Psoas muscle (tissue), 7 donors: ENCODE measurements at regions not wholly inside any gene's neighbourhood (a gene's known extent, or its start where the extent isn't known, plus 50 kb on each side); places are given as distances from the start of the nearest gene placed in this dataset.

Source experiments
- ATAC-seq, 4 donors: fragments of 200-7000 bp; cut with Tn5 transposase; one replicate each; pipeline ENCODE4 v1.9.1; 2020; ENCODE audit warnings: moderate library complexity in 3 of 4, mild to moderate bottlenecking in 2 of 4
- DNase-seq, 2 donors: peaks; one replicate each; pipeline ENCODE4 v3.0.0-alpha.2; 2020
- H3K27ac ChIP-seq: fragments of 200-600 bp; one replicate; pipeline ENCODE4 v1.8.0; 2022
- H3K27me3 ChIP-seq, 3 donors: fragments of 200-600 bp in 1 of 3; one replicate each; pipeline versions ENCODE4 v1.6.1 to v1.8.0; 2013 to 2022; ENCODE audit warnings: low read length in 2 of 3, mild to moderate bottlenecking in 2 of 3, moderate library complexity in 1 of 3; ENCODE audit not compliant: insufficient read depth in 3 of 3
- H3K36me3 ChIP-seq, 2 donors: fragments of 200-600 bp in 1 of 2; one replicate each; pipeline versions ENCODE4 v1.6.1 to v1.8.0; 2013 to 2022; ENCODE audit warnings: low read depth in 1 of 2, mild to moderate bottlenecking in 1 of 2, moderate library complexity in 1 of 2; ENCODE audit not compliant: insufficient read depth in 1 of 2
- H3K4me1 ChIP-seq: fragments of 200-600 bp; one replicate; pipeline ENCODE4 v1.8.0; 2022
- H3K4me3 ChIP-seq: fragments of 200-600 bp; one replicate; pipeline ENCODE4 v1.8.0; 2022; ENCODE audit warnings: mild to moderate bottlenecking
- H3K9me3 ChIP-seq: fragments of 200-600 bp; one replicate; pipeline ENCODE4 v1.8.0; 2022
- CTCF ChIP-seq: fragments of 200-600 bp; IDR thresholded peaks from one replicate; pipeline ENCODE4 v1.8.0; 2022; ENCODE audit warnings: antibody characterized with exemption
- WGBS, 3 donors: extraction: QIAGEN DNeasy Blood & Tissue Kit; methylation state at CpG; one replicate each; pipeline versions ENCODE4 v1.1.6 to v1.1.7; 2013; 5-methylcytosine and 5-hydroxymethylcytosine counted together
- intact Hi-C, 2 donors: fragments of 100-400 bp; cut with DNase I; formaldehyde crosslinking; loops; one replicate each; pipeline versions ENCODE4 v1.11.0 to v1.14.2; 2022
- donor health status: healthy with polysubstance abuse.
- donor health status: DM: no; HTN: no; CAD: no; lungs with moderate emphysema.
- donor health status: Bipolar disorder and iron deficiency.
- donor health status: healthy.
- donor health status: DM: yes; HTN: yes; CAD: no.
- donor health status: DM: no; HTN: no; CAD: no.
- donor health status: DM: yes; HTN: yes; CAD: no.

DNA sequence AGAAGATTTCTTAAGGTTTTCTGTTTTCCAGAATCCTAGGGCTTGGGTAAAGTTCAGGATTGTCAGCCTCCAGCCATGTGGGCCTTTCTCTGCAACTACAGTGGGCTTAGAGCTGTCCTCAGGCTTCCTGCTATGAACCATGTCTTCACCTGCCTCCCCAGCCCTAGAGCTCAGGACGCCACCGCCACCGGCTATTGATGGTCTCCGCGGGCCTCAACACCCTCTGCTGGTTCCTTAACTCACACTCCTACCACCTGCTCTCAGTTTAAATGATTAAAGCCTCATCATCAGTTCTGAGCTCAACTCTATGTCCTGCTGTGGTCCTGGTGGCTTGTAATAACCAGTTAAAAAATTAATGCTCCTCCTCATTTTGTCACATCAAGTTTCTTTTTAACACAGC lies 221.0 kb downstream of the EFNB2 start:
- no peaks in the 10 kb centered on the region for H3K4me1 ChIP-seq
- no peaks in the 10 kb centered on the region for H3K9me3 ChIP-seq
- DNase-seq (no peak), ATAC-seq (no peak)
- no peaks in the 10 kb centered on the region for H3K27me3 ChIP-seq
- no peak overlapping the region for H3K27ac ChIP-seq
- TF ChIP-seq CTCF = no peak
- H3K36me3 ChIP-seq = no peaks in the 10 kb centered on the region
- WGBS, 3 donors = 87 to 94% (median 93%) methylated on average over 5 of the region's 5 CpGs
- H3K4me3 ChIP-seq = no peak overlapping the region
- intact Hi-C loops = no loop called here

GRCh38 chr13:106311004-106311403 lies 224.5 kb downstream of the EFNB2 start:
- WGBS, 3 donors = 72 to 82% (median 77%) methylated on average over 9 of the region's 9 CpGs
- H3K36me3 ChIP-seq = no peaks in the 10 kb centered on the region
- DNase-seq (no peak), ATAC-seq (no peak)
- no peak overlapping the region for H3K27ac ChIP-seq
- no peak for TF ChIP-seq CTCF
- no peak overlapping the region for H3K4me3 ChIP-seq
- no peaks in the 10 kb centered on the region for H3K9me3 ChIP-seq
- H3K4me1 ChIP-seq = no peaks in the 10 kb centered on the region
- no peaks in the 10 kb centered on the region for H3K27me3 ChIP-seq
- intact Hi-C loops = no loop called here

- no peak overlapping the region for H3K4me3 ChIP-seq
- H3K9me3 ChIP-seq = no peaks in the 10 kb centered on the region
- DNase-seq (no peak), ATAC-seq (no peak)
- TF ChIP-seq CTCF = no peak
- intact Hi-C loops = no loop called here
- no peaks in the 10 kb centered on the region for H3K36me3 ChIP-seq
- WGBS, 3 donors = 43 to 78% (median 48%) methylated on average over 1 of the region's 1 CpG
- H3K27ac ChIP-seq = no peak overlapping the region
- H3K27me3 ChIP-seq = no peaks in the 10 kb centered on the region
- no peaks in the 10 kb centered on the region for H3K4me1 ChIP-seq
Measured at GRCh38 chr13:106310291-106310865, 225.1 kb downstream of the EFNB2 start.

- H3K27ac ChIP-seq = no peak overlapping the region
- H3K4me1 ChIP-seq = no peaks in the 10 kb centered on the region
- TF ChIP-seq CTCF = no peak
- WGBS, 3 donors = 79 to 88% (median 79%) methylated on average over 6 of the region's 6 CpGs
- ATAC-seq = no peak
- no peaks in the 10 kb centered on the region for H3K9me3 ChIP-seq
- intact Hi-C loops = no loop called here
- no peak for DNase-seq
- no peaks in the 10 kb centered on the region for H3K27me3 ChIP-seq
- no peak overlapping the region for H3K4me3 ChIP-seq
- H3K36me3 ChIP-seq = no peaks in the 10 kb centered on the region
Measured at GRCh38 chr13:106306748-106307277, 228.6 kb downstream of the EFNB2 start.

- no peaks in the 10 kb centered on the region for H3K36me3 ChIP-seq
- peaks cover 0 to 1% (median 0%) of the 10 kb centered on the region in 3 donors for H3K27me3 ChIP-seq
- no peak for TF ChIP-seq CTCF
- 64 to 82% (median 75%) methylated on average over 2 of the region's 2 CpGs for WGBS, 3 donors
- DNase-seq (no peak), ATAC-seq (no peak)
- H3K4me1 ChIP-seq = no peaks in the 10 kb centered on the region
- intact Hi-C loops = no loop called here
- no peak overlapping the region for H3K4me3 ChIP-seq
- H3K9me3 ChIP-seq = no peaks in the 10 kb centered on the region
- no peak overlapping the region for H3K27ac ChIP-seq
Measured at GRCh38 chr13:106302843-106303242, 232.6 kb downstream of the EFNB2 start.
